GM12878 (cell line): ENCODE measurements at regions not wholly inside any gene's neighbourhood (a gene's known extent, or its start where the extent isn't known, plus 50 kb on each side); places are given as distances from the start of the nearest gene placed in this dataset.

Source experiments
- ATAC-seq: fragments of 200-7000 bp; cut with Tn5 transposase; 3 replicates; pipeline ENCODE4 v1.9.1; 2020; ENCODE audit warnings: mild to moderate bottlenecking, moderate library complexity
- BruUV-seq: library from RNA; stranded (reverse); fragments of 400-500 nt; replicated peaks from 2 replicates; lab custom pipeline; 2021; lab: Mats Ljungman, UMichigan
- CTCF ChIA-PET: fragments of 300-600 bp; sonication (Branson Sonifier 250); formaldehyde crosslinking; extraction: SDS; loops from one replicate; lab custom pipeline; 2021; ENCODE audit warnings: inconsistent platforms; lab: Yijun Ruan, JAX
- POLR2A ChIA-PET: fragments of 350-600 bp; formaldehyde crosslinking; extraction: SDS; loops from one replicate; lab custom pipeline; 2021; ENCODE audit warnings: inconsistent platforms; lab: Charles Lee
- RAD21 ChIA-PET: fragments of 300-600 bp; sonication (Branson Sonifier 250); formaldehyde crosslinking; loops from one replicate; lab custom pipeline; 2023; ENCODE audit warnings: antibody characterized with exemption; ENCODE audit not compliant: unreplicated experiment; lab: Charles Lee
- SMC1A ChIA-PET: fragments of 300-600 bp; sonication (Branson Sonifier 250); formaldehyde crosslinking; loops from one replicate; lab custom pipeline; 2023; ENCODE audit not compliant: unreplicated experiment, uncharacterized antibody; lab: Charles Lee
- DNase-seq: peaks from one replicate; pipeline ENCODE4 v3.0.0-alpha.2; 2011; ENCODE audit warnings: low read depth, low spot score
- FAIRE-seq: peaks from 3 replicates; lab custom pipeline; 2011; peaks lifted over from hg19 to GRCh38; lab: Jason Lieb, UNC
- H2AFZ ChIP-seq: 2 replicates; pipeline ENCODE4 v1.6.0; 2011; ENCODE audit warnings: low read depth, low read length, control low read depth; ENCODE audit not compliant: control insufficient read depth
- H3K27ac ChIP-seq: 2 replicates; pipeline ENCODE4 v1.5.1; 2011; ENCODE audit warnings: control low read depth; ENCODE audit not compliant: control insufficient read depth, insufficient read depth
- H3K27me3 ChIP-seq, 2 experiments: replicated peaks in 1 of 2; 2 replicates each; pipeline versions ENCODE4 v1.6.0 to v1.6.1; 2011; ENCODE audit warnings: low read length in 1 of 2; ENCODE audit not compliant: control insufficient read depth in 2 of 2, insufficient read depth in 2 of 2
- H3K36me3 ChIP-seq, 2 experiments: 2 replicates each; pipeline ENCODE4 v1.5.1; 2011; ENCODE audit warnings: low read length in 1 of 2; ENCODE audit not compliant: control insufficient read depth in 2 of 2, insufficient read depth in 2 of 2
- H3K4me1 ChIP-seq: 2 replicates; pipeline ENCODE4 v1.6.1; 2011; ENCODE audit warnings: mild to moderate bottlenecking, low read length, moderate library complexity, mixed read lengths; ENCODE audit not compliant: control insufficient read depth, insufficient read depth
- H3K4me2 ChIP-seq: 2 replicates; pipeline ENCODE4 v1.6.0; 2011; ENCODE audit warnings: control low read depth; ENCODE audit not compliant: control insufficient read depth, insufficient read depth
- H3K4me3 ChIP-seq: fragments of 200-600 bp; sonication (generic); 2 replicates; pipeline ENCODE4 v1.5.1; 2016
- H3K79me2 ChIP-seq: 2 replicates; pipeline ENCODE4 v1.6.0; 2011; ENCODE audit warnings: low read length; ENCODE audit not compliant: control insufficient read depth, insufficient read depth
- H3K9ac ChIP-seq: 2 replicates; pipeline ENCODE4 v1.8.0; 2011; ENCODE audit warnings: low read length, control low read depth, mixed read lengths; ENCODE audit not compliant: control insufficient read depth, insufficient read depth
- H3K9me3 ChIP-seq: replicated peaks from 3 replicates; pipeline ENCODE4 v1.5.1; 2011; ENCODE audit warnings: mild to moderate bottlenecking, low read length; ENCODE audit not compliant: control insufficient read depth, insufficient read depth
- H4K20me1 ChIP-seq: 2 replicates; pipeline ENCODE4 v1.6.0; 2011; ENCODE audit not compliant: control insufficient read depth, insufficient read depth
- BCL11A ChIP-seq: IDR thresholded peaks from 2 replicates; pipeline ENCODE4 v1.6.1; 2011; ENCODE audit warnings: low read depth, low read length
- CEBPB ChIP-seq, 2 experiments: fragments of 150-350 bp in 1 of 2; IDR thresholded peaks; 2 replicates each; pipeline ENCODE4 v1.6.1; 2012 to 2014; ENCODE audit warnings: low read depth in 2 of 2, low read length in 2 of 2, borderline replicate concordance in 1 of 2, inconsistent platforms in 1 of 2
- CHD4 ChIP-seq: fragments of 200-600 bp; sonication (generic); IDR thresholded peaks from 2 replicates; pipeline ENCODE4 v1.6.1; 2016; ENCODE audit warnings: mild to moderate bottlenecking
- KAT2A ChIP-seq: conservative IDR thresholded peaks from 2 replicates; pipeline ENCODE4 v1.6.1; 2011; ENCODE audit warnings: low read depth, low read length; ENCODE audit not compliant: control insufficient read depth
- MYB ChIP-seq: fragments of 150-350 bp; IDR thresholded peaks from 2 replicates; pipeline ENCODE4 v1.6.1; 2014; ENCODE audit warnings: mild to moderate bottlenecking, low read depth, low read length, borderline replicate concordance
- NFYB ChIP-seq: IDR thresholded peaks from 2 replicates; pipeline ENCODE4 v1.6.1; 2011; ENCODE audit warnings: low read depth, mild to moderate bottlenecking, low read length, improper control_type of control experiment, moderate library complexity; ENCODE audit not compliant: insufficient read depth
- RFX5 ChIP-seq: IDR thresholded peaks from 2 replicates; pipeline ENCODE4 v1.6.1; 2011; ENCODE audit warnings: low read depth, low read length, improper control_type of control experiment
- ZBTB40 ChIP-seq: fragments of 450-650 bp; IDR thresholded peaks from 2 replicates; pipeline ENCODE4 v1.6.1; 2016; ENCODE audit warnings: mild to moderate bottlenecking, moderate library complexity, borderline replicate concordance
- ZNF687 ChIP-seq: fragments of 450-650 bp; IDR thresholded peaks from 2 replicates; pipeline ENCODE4 v1.6.1; 2017; ENCODE audit warnings: mild to moderate bottlenecking, moderate library complexity
- WGBS: methylation state at CpG from one replicate; pipeline ENCODE4 v1.1.6; 2016; ENCODE audit warnings: low lambda C conversion rate; ENCODE audit not compliant: insufficient replicate concordance, insufficient coverage; ENCODE audit errors: missing lambda C conversion rate; 5-methylcytosine and 5-hydroxymethylcytosine counted together
- in situ Hi-C: fragments of 300-500 bp; cut with MboI; formaldehyde crosslinking; loops from 9 replicates; pipeline ENCODE4 v1.14.3; 2018; ENCODE audit warnings: mixed read lengths
- intact Hi-C: fragments of 100-400 bp; cut with micrococcal nuclease; formaldehyde crosslinking; loops from one replicate; pipeline ENCODE4 v1.14.2; 2022; ENCODE audit not compliant: unreplicated experiment
- TF ChIP-seq, protein P1 (sequence below): fragments of 450-650 bp; IDR thresholded peaks from 2 replicates; pipeline ENCODE4 v1.6.1; 2017; ENCODE audit warnings: borderline replicate concordance
- TF ChIP-seq, protein P2 (sequence below): fragments of 450-650 bp; IDR thresholded peaks from 2 replicates; pipeline ENCODE4 v1.6.1; 2016; ENCODE audit warnings: mild to moderate bottlenecking

GRCh38 chr11:130549393-130549999, 101.1 kb downstream of the ADAMTS15 start (continued):
- TF ChIP-seq, protein P1, sequence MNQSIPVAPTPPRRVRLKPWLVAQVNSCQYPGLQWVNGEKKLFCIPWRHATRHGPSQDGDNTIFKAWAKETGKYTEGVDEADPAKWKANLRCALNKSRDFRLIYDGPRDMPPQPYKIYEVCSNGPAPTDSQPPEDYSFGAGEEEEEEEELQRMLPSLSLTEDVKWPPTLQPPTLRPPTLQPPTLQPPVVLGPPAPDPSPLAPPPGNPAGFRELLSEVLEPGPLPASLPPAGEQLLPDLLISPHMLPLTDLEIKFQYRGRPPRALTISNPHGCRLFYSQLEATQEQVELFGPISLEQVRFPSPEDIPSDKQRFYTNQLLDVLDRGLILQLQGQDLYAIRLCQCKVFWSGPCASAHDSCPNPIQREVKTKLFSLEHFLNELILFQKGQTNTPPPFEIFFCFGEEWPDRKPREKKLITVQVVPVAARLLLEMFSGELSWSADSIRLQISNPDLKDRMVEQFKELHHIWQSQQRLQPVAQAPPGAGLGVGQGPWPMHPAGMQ, result no peak
- TF ChIP-seq MYB, result no peak
- TF ChIP-seq ZNF687, result no peak
- TF ChIP-seq KAT2A, result no peak
- no peak for TF ChIP-seq NFYB

GRCh38 chr11:130550150-130550549, 101.7 kb downstream of the ADAMTS15 start:
- H3K9ac ChIP-seq, result no peak overlapping the region
- H3K36me3 ChIP-seq, result no peaks in the 10 kb centered on the region
- no peaks in the 10 kb centered on the region for H4K20me1 ChIP-seq
- ChIA-PET RAD21 (no interaction called here), SMC1A (no interaction called here), POLR2A (no interaction called here), CTCF (interaction anchor here (1.4 to 2.0 kb wide), 2 partner anchors 276 to 312 kb away, joined by 4 to 5 read pairs; no protein-coding TSS in a partner anchor)
- intact Hi-C loops, result no loop called here
- no peak overlapping the region for H3K4me3 ChIP-seq
- no peak for FAIRE-seq
- no peaks in the 10 kb centered on the region for H3K9me3 ChIP-seq
- H3K4me2 ChIP-seq, result no peak overlapping the region
- in situ Hi-C loops, result no loop called here
- ATAC-seq, result no peak
- peaks cover 0 to 1% of the 10 kb centered on the region in 2 experiments; a peak in 1 of 4 replicates for H3K27me3 ChIP-seq
- DNase-seq, result no peak
- BruUV-seq, result no TSS peak
- 42% methylated on average over 3 of the region's 3 CpGs for WGBS
- no peak overlapping the region for H2AFZ ChIP-seq
- H3K79me2 ChIP-seq, result no peaks in the 10 kb centered on the region
- H3K4me1 ChIP-seq, result no peaks in the 10 kb centered on the region
- no peak overlapping the region for H3K27ac ChIP-seq
- TF ChIP-seq CEBPB (IDR thresholded peaks at IDR 0.05; ENCODE audit: borderline replicate concordance in 1 of 2, low read depth in 2 of 2, low read length in 2 of 2) (no peak), BCL11A (no peak), CHD4 (no peak), ZBTB40 (no peak), KAT2A (no peak), RFX5 (no peak)
- TF ChIP-seq, protein P2, sequence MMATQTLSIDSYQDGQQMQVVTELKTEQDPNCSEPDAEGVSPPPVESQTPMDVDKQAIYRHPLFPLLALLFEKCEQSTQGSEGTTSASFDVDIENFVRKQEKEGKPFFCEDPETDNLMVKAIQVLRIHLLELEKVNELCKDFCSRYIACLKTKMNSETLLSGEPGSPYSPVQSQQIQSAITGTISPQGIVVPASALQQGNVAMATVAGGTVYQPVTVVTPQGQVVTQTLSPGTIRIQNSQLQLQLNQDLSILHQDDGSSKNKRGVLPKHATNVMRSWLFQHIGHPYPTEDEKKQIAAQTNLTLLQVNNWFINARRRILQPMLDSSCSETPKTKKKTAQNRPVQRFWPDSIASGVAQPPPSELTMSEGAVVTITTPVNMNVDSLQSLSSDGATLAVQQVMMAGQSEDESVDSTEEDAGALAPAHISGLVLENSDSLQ, result no peak
